IMR-90 (cell line): ENCODE measurements at regions not wholly inside any gene's neighbourhood (a gene's known extent, or its start where the extent isn't known, plus 50 kb on each side); places are given as distances from the start of the nearest gene placed in this dataset.
A peak's percentile ranks its signal among the peaks of the same experiment; 100 is the strongest.

Experiments used
- ATAC-seq: fragments of 200-7000 bp; cut with Tn5 transposase; 2 replicates; pipeline ENCODE4 v1.9.1; 2020; ENCODE audit warnings: low read depth, mild to moderate bottlenecking, moderate library complexity
- BruUV-seq: library from RNA; stranded (reverse); fragments of 400-500 nt; replicated peaks from 2 replicates; lab custom pipeline; 2021; lab: Mats Ljungman, UMichigan
- CTCF ChIA-PET: fragments of 300-600 bp; formaldehyde crosslinking; extraction: SDS; loops from one replicate; lab custom pipeline; 2021; ENCODE audit warnings: antibody characterized with exemption; lab: Yijun Ruan, JAX
- POLR2A ChIA-PET: fragments of 300-600 bp; sonication (Branson Sonifier 250); formaldehyde crosslinking; loops from one replicate; lab custom pipeline; 2022; ENCODE audit warnings: antibody characterized with exemption; ENCODE audit not compliant: unreplicated experiment; lab: Charles Lee
- DNase-seq: peaks from one replicate; pipeline ENCODE4 v3.0.0; 2013
- H2AFZ ChIP-seq: replicated peaks from 2 replicates; pipeline ENCODE3; 2013; ENCODE audit warnings: low read length, mild to moderate bottlenecking; ENCODE audit not compliant: poor library complexity
- H2AK5ac ChIP-seq: 2 replicates; pipeline ENCODE4 v1.6.1; 2013; ENCODE audit warnings: low read depth, low read length, inconsistent platforms
- H2AK9ac ChIP-seq: replicated peaks from 2 replicates; pipeline ENCODE3; 2013; ENCODE audit warnings: mild to moderate bottlenecking, low read depth, low read length, moderate library complexity; ENCODE audit not compliant: poor library complexity
- H2BK120ac ChIP-seq: 2 replicates; pipeline ENCODE4 v1.6.1; 2013; ENCODE audit warnings: low read depth, low read length, inconsistent platforms
- H2BK15ac ChIP-seq: 3 replicates; pipeline ENCODE4 v1.6.1; 2013; ENCODE audit warnings: low read depth, low read length, inconsistent platforms
- H2BK20ac ChIP-seq: 2 replicates; pipeline ENCODE4 v1.6.1; 2013; ENCODE audit warnings: low read depth, mild to moderate bottlenecking, inconsistent platforms, low read length, moderate library complexity
- H2BK5ac ChIP-seq: 2 replicates; pipeline ENCODE4 v1.6.1; 2013; ENCODE audit warnings: mild to moderate bottlenecking, low read depth, low read length, inconsistent platforms; ENCODE audit not compliant: poor library complexity, severe bottlenecking
- H3K14ac ChIP-seq: replicated peaks from 2 replicates; pipeline ENCODE4 v1.6.1; 2013; ENCODE audit warnings: low read depth, low read length, inconsistent platforms
- H3K18ac ChIP-seq: 2 replicates; pipeline ENCODE4 v1.6.1; 2013; ENCODE audit warnings: low read depth, low read length, control low read depth
- H3K23ac ChIP-seq: 2 replicates; pipeline ENCODE4 v1.6.1; 2013; ENCODE audit warnings: low read depth, low read length, inconsistent platforms
- H3K27ac ChIP-seq: 2 replicates; pipeline ENCODE4 v1.5.1; 2013; ENCODE audit warnings: mild to moderate bottlenecking, control low read depth, low read length; ENCODE audit not compliant: insufficient read depth
- H3K27me3 ChIP-seq: 2 replicates; pipeline ENCODE4 v1.6.1; 2013; ENCODE audit warnings: low read length; ENCODE audit not compliant: control insufficient read depth, insufficient read depth
- H3K36me3 ChIP-seq: 2 replicates; pipeline ENCODE4 v1.6.1; 2013; ENCODE audit warnings: low read length, mixed read lengths; ENCODE audit not compliant: control insufficient read depth, insufficient read depth
- H3K4ac ChIP-seq: 2 replicates; pipeline ENCODE4 v1.6.1; 2013; ENCODE audit warnings: low read depth, low read length, inconsistent platforms
- H3K4me1 ChIP-seq: 2 replicates; pipeline ENCODE4 v1.6.1; 2013; ENCODE audit warnings: low read length, mixed read lengths; ENCODE audit not compliant: control insufficient read depth, insufficient read depth
- H3K4me2 ChIP-seq: 2 replicates; pipeline ENCODE4 v1.6.1; 2013; ENCODE audit warnings: low read depth, mild to moderate bottlenecking, control low read depth, low read length, moderate library complexity
- H3K4me3 ChIP-seq: 2 replicates; pipeline ENCODE4 v1.5.1; 2013; ENCODE audit warnings: low read depth, mild to moderate bottlenecking, control low read depth, low read length, moderate library complexity; ENCODE audit not compliant: insufficient read depth
- H3K56ac ChIP-seq: 2 replicates; pipeline ENCODE4 v1.6.1; 2013; ENCODE audit warnings: low read length, inconsistent platforms; ENCODE audit not compliant: insufficient read depth; ENCODE audit errors: extremely low read depth
- H3K79me1 ChIP-seq, 2 experiments: 2 replicates each; pipeline ENCODE4 v1.6.1; 2013; ENCODE audit warnings: low read length in 2 of 2, inconsistent platforms in 1 of 2, low read depth in 1 of 2
- H3K9ac ChIP-seq: 2 replicates; pipeline ENCODE4 v1.6.1; 2013; ENCODE audit warnings: low read depth, low read length, control low read depth
- H3K9me1 ChIP-seq: 2 replicates; pipeline ENCODE4 v1.6.1; 2013; ENCODE audit warnings: low read length, inconsistent platforms; ENCODE audit not compliant: insufficient read depth
- H3K9me3 ChIP-seq: 2 replicates; pipeline ENCODE4 v1.6.1; 2013; ENCODE audit warnings: low read length; ENCODE audit not compliant: control insufficient read depth, insufficient read depth
- H4K20me1 ChIP-seq: 2 replicates; pipeline ENCODE4 v1.6.1; 2013; ENCODE audit warnings: low read length, inconsistent platforms; ENCODE audit not compliant: insufficient read depth
- H4K5ac ChIP-seq: 2 replicates; pipeline ENCODE4 v1.6.1; 2013; ENCODE audit warnings: mild to moderate bottlenecking, low read depth, low read length, control low read depth
- H4K8ac ChIP-seq, 2 experiments: 2 replicates each; pipeline ENCODE4 v1.6.1; 2013; ENCODE audit warnings: low read depth in 2 of 2, low read length in 2 of 2, control low read depth in 1 of 2, inconsistent platforms in 1 of 2
- H4K91ac ChIP-seq: 2 replicates; pipeline ENCODE4 v1.6.1; 2013; ENCODE audit warnings: low read depth, low read length, inconsistent platforms; ENCODE audit not compliant: insufficient read depth
- FOS ChIP-seq: fragments of 150-350 bp; IDR thresholded peaks from 2 replicates; pipeline ENCODE4 v1.6.1; 2016; ENCODE audit warnings: low read depth, low read length
- MXI1 ChIP-seq: IDR thresholded peaks from 2 replicates; pipeline ENCODE4 v1.6.1; 2012; ENCODE audit warnings: low read depth, mild to moderate bottlenecking, low read length, moderate library complexity, borderline replicate concordance
- POLR2A ChIP-seq: IDR thresholded peaks from 2 replicates; pipeline ENCODE4 v1.6.1; 2012; ENCODE audit warnings: mild to moderate bottlenecking, low read depth, low read length
- RAD21 ChIP-seq: IDR thresholded peaks from 2 replicates; pipeline ENCODE4 v1.6.1; 2012; ENCODE audit warnings: low read length, improper control_type of control experiment
- RCOR1 ChIP-seq: IDR thresholded peaks from 2 replicates; pipeline ENCODE4 v1.6.1; 2012; ENCODE audit warnings: mild to moderate bottlenecking, low read length, improper control_type of control experiment; ENCODE audit not compliant: insufficient replicate concordance
- USF2 ChIP-seq: fragments of 150-350 bp; IDR thresholded peaks from 2 replicates; pipeline ENCODE4 v1.6.1; 2017; ENCODE audit warnings: mild to moderate bottlenecking, antibody characterized with exemption, low read length, low read depth
- WGBS, 2 experiments: methylation state at CpG; one replicate each; pipeline versions ENCODE4 v1.1.5 to v1.1.7; 2013; ENCODE audit warnings: missing lambda C conversion rate in 2 of 2; ENCODE audit not compliant: insufficient read length in 1 of 2; ENCODE audit errors: extremely low coverage in 2 of 2; 5-methylcytosine and 5-hydroxymethylcytosine counted together
- dilution Hi-C: fragments of 300-500 bp; cut with HindIII; formaldehyde crosslinking; loops from one replicate; pipeline ENCODE4 v1.14.3; 2018; ENCODE audit warnings: low sequenced_read_pairs; ENCODE audit not compliant: unreplicated experiment
- in situ Hi-C: fragments of 300-500 bp; cut with MboI; formaldehyde crosslinking; loops from 3 replicates; pipeline ENCODE4 v1.14.3; 2019; ENCODE audit warnings: low sequenced_read_pairs, inconsistent platforms, mixed read lengths
- intact Hi-C: fragments of 100-400 bp; cut with micrococcal nuclease; formaldehyde crosslinking; loops from 2 replicates; pipeline ENCODE4 v1.10.0; 2022

- Histone ChIP-seq H3K4me2 (no peak overlapping the region), H3K9me1 (peaks cover 11% of the 10 kb centered on the region), H3K9me3 (no peaks in the 10 kb centered on the region), H4K5ac (peak overlapping the region; percentile 88), H2BK120ac (peak overlapping the region; percentile 74; the same call in 1 of the 2 replicates), H3K23ac (0 out of 2 replicates have a peak overlapping the region, but pooled peaks have one; percentile 36), H3K36me3 (no peaks in the 10 kb centered on the region), H3K4me1 (peaks cover 14% of the 10 kb centered on the region), H2AFZ (no peak overlapping the region), H3K4me3 (no peak overlapping the region), H4K91ac (peak overlapping the region; percentile 78; the same call in 1 of the 2 replicates), H2AK9ac (no peak overlapping the region), H3K9ac (no peak overlapping the region), H2BK20ac (peak overlapping the region; percentile 77; the same call in 1 of the 2 replicates), H3K27ac (no peak overlapping the region), H3K27me3 (no peaks in the 10 kb centered on the region), H3K56ac (no peak overlapping the region), H2BK5ac (no peak overlapping the region), H2AK5ac (peak overlapping the region; percentile 52; the same call in 1 of the 2 replicates), H3K79me1 (peaks cover 2 to 42% of the 10 kb centered on the region in 2 experiments; a peak in 2 of 4 replicates), H4K8ac (peak overlapping the region in 1 of 2 experiments; percentile 67; a peak in 2 of 4 replicates), H3K4ac (peak overlapping the region; percentile 67; the same call in 1 of the 2 replicates), H3K14ac (0 out of 2 replicates have a peak overlapping the region, but pooled peaks have one; percentile 57), H2BK15ac (peak overlapping the region; percentile 69; the same call in 2 of the 3 replicates), H4K20me1 (no peaks in the 10 kb centered on the region), H3K18ac (peak overlapping the region; percentile 84; the same call in 1 of the 2 replicates)
- intact Hi-C loops (loop anchor here (2.0 kb wide), 1 partner anchor 14 kb away; no protein-coding TSS in a partner anchor), dilution Hi-C loops (no loop called here), in situ Hi-C loops (no loop called here)
- ATAC-seq (no peak), DNase-seq (no peak)
- POLR2A ChIA-PET: no interaction called here
- CTCF ChIA-PET: no interaction called here
- no peak for TF ChIP-seq FOS
- TF ChIP-seq USF2: no peak
- TF ChIP-seq RCOR1: no peak
- no peak for TF ChIP-seq RAD21
- no peak for TF ChIP-seq POLR2A
- TF ChIP-seq MXI1: no peak
- no TSS peak for BruUV-seq
- no CpG with 5 or more reads among the region's 3 CpGs for WGBS, 2 experiments
Observed at GRCh38 chr5:54696346-54696745, 178.8 kb downstream of the SNX18 start.
